ENCODE measurements at regions not wholly inside any gene's neighbourhood (a gene's known extent, or its start where the extent isn't known, plus 50 kb on each side); places are given as distances from the start of the nearest gene placed in this dataset.

GRCh38 chr7:81280531-81280930 is 361.7 kb upstream of the SEMA3C start:
- TF ChIP-seq POLR2AphosphoS5 (IDR thresholded peaks at IDR 0.05) (no peak), POLR2A (IDR thresholded peaks at IDR 0.05) (no peak), CTCF (IDR thresholded peaks at IDR 0.05) (no peak), EP300 (IDR thresholded peaks at IDR 0.05) (no peak)
